ENCODE measurements at regions not wholly inside any gene's neighbourhood (a gene's known extent, or its start where the extent isn't known, plus 50 kb on each side); places are given as distances from the start of the nearest gene placed in this dataset.

DNA sequence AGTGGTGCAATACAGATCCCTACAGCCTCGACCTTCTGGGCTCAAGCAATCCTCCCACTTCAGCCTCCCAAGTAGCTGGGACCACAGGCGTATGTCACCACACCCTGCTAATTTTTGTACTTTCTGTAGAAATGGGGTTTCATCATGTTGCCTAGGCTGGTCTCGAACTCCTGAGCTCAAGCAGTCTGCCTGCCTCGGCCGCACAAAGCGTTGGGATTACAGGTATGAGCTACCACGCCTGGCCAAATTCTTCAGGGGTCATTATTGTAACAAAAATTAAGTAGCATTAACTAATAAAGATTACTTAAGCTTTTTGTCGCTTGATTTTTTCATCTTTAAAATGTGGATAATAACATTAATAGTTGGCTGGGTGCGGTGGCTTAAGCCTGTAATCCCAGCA, 195.3 kb upstream of the IER5L start:
- intact Hi-C loops (cut with DNase I) = no loop called here
- Histone ChIP-seq H3K4me1 (ENCODE audit: control insufficient read depth, insufficient read depth, low read length) (no peaks in the 10 kb centered on the region), H3K27me3 (ENCODE audit: control insufficient read depth, insufficient read depth) (no peaks in the 10 kb centered on the region), H3K9me3 (ENCODE audit: control insufficient read depth, low read length) (no peaks in the 10 kb centered on the region), H3K4me3 (ENCODE audit: low read length) (no peak overlapping the region), H3K27ac (ENCODE audit: low read length) (no peak overlapping the region)
- ATAC-seq (no peak), DNase-seq (no peak)
- WGBS = 96% methylated on average over 9 of the region's 9 CpGs

DNA sequence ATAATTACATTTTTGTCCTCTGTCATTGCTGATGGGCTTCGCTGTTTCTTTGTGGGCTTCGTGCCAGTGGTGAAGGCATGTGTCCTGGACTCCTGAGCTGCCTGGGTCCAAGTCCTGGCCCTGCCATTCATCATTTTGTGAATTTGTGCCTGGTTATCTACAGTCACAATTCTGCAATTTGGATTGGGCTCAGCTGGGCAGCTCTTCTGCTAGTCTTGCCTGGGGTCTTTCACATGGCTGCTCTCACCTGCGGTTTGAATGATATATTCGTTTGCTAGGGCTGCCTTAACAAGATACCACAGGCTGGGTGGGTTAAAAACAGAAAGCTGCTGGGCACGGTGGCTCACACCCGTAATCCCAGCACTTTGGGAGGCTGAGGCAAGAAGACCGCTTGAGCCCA, 192.7 kb upstream of the IER5L start:
- WGBS = 93% methylated on average over 7 of the region's 7 CpGs
- ATAC-seq = no peak

DNA sequence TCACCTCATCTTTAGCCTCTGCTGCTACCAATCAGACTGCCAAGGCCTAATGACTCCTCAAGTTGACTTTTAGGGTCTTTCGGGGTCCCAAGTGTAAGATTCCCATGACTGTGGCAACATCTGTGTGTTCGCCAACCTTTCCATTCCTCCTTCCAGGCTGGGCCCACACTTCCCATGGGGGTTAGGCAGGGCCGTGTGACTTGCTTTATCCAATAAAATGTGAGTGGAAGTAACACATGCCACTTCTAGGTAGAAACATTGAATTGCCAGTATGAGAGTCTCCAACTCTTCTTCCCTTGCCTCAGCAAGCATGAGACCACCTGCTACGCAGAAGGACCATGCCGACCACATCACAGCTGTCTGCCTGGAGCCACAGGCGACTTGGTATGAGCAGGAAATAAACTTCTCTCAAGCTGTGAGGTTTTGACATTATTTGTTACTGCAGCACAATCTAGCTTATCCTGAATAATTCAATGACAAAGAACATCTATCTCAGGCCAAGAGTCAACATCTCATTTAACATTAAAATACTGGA, 190.4 kb upstream of the IER5L start:
- H3K27ac ChIP-seq (ENCODE audit: low read length) = no peak overlapping the region
- 94% methylated on average over 6 of the region's 6 CpGs for WGBS
- intact Hi-C loops (cut with DNase I) = no loop called here
- ATAC-seq (no peak), DNase-seq (no peak)
- H3K27me3 ChIP-seq (ENCODE audit: control insufficient read depth, insufficient read depth) = no peaks in the 10 kb centered on the region
- no peaks in the 10 kb centered on the region for H3K4me1 ChIP-seq (ENCODE audit: control insufficient read depth, insufficient read depth, low read length)
- H3K4me3 ChIP-seq (ENCODE audit: low read length) = no peak overlapping the region
- no peaks in the 10 kb centered on the region for H3K9me3 ChIP-seq (ENCODE audit: control insufficient read depth, low read length)

More for the DNA sequence above, 192.7 kb upstream of the IER5L start:
- no peak for DNase-seq
- Histone ChIP-seq H3K9me3 (ENCODE audit: control insufficient read depth, low read length) (no peaks in the 10 kb centered on the region), H3K4me1 (ENCODE audit: control insufficient read depth, insufficient read depth, low read length) (no peaks in the 10 kb centered on the region), H3K27ac (ENCODE audit: low read length) (no peak overlapping the region), H3K4me3 (ENCODE audit: low read length) (no peak overlapping the region), H3K27me3 (ENCODE audit: control insufficient read depth, insufficient read depth) (no peaks in the 10 kb centered on the region)
- intact Hi-C loops (cut with DNase I) = no loop called here

DNA sequence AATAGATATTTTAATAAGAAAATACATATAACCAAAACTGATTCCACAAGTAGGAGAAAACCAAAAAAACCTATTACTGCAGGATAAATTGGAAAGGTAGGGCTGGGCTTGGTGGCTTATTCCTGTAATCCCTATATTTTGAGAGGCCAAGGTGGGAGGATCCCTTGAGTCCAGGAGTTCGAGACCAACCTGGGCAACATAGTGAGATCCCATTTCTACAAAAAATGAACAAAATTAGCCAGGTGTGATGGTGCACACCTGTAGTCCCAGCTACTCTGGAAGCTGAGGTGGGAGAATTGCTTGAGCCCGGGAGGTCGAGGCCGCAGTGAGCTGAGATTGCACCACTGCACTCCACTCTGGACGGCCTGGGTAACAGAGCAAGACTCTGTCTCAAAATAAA, 189.2 kb upstream of the IER5L start:
- H3K4me3 ChIP-seq (ENCODE audit: low read length) = no peak overlapping the region
- intact Hi-C loops (cut with DNase I) = no loop called here
- 93% methylated on average over 5 of the region's 5 CpGs for WGBS
- H3K27ac ChIP-seq (ENCODE audit: low read length) = no peak overlapping the region
- H3K4me1 ChIP-seq (ENCODE audit: control insufficient read depth, insufficient read depth, low read length) = no peaks in the 10 kb centered on the region
- H3K9me3 ChIP-seq (ENCODE audit: control insufficient read depth, low read length) = no peaks in the 10 kb centered on the region
- DNase-seq = no peak
- H3K27me3 ChIP-seq (ENCODE audit: control insufficient read depth, insufficient read depth) = no peaks in the 10 kb centered on the region
- ATAC-seq = no peak

DNA sequence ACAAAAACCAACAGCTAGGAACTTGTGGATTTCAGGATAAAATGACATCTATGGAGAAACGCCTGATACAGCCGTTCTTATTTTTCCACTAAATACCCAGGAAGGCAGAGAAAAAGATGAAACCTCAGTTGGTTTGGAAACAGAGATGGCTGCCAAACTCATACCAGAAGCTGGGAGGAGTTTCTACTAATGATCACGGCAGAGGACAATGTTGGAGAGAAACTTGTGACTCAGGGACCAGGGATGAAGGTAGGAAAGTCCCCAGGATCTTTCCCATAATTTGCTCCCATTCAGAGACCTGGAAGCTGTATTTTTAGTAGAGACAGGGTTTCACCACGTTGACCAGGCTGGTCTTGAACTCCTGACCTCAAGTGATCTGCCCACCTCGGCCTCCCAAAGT, 187.1 kb upstream of the IER5L start:
- Histone ChIP-seq H3K27me3 (ENCODE audit: control insufficient read depth, insufficient read depth) (no peaks in the 10 kb centered on the region), H3K9me3 (ENCODE audit: control insufficient read depth, low read length) (no peaks in the 10 kb centered on the region), H3K4me3 (ENCODE audit: low read length) (no peak overlapping the region), H3K27ac (ENCODE audit: low read length) (no peak overlapping the region), H3K4me1 (ENCODE audit: control insufficient read depth, insufficient read depth, low read length) (no peaks in the 10 kb centered on the region)
- DNase-seq (no peak), ATAC-seq (no peak)
- intact Hi-C loops (cut with DNase I) = no loop called here
- 65% methylated on average over 5 of the region's 5 CpGs for WGBS

DNA sequence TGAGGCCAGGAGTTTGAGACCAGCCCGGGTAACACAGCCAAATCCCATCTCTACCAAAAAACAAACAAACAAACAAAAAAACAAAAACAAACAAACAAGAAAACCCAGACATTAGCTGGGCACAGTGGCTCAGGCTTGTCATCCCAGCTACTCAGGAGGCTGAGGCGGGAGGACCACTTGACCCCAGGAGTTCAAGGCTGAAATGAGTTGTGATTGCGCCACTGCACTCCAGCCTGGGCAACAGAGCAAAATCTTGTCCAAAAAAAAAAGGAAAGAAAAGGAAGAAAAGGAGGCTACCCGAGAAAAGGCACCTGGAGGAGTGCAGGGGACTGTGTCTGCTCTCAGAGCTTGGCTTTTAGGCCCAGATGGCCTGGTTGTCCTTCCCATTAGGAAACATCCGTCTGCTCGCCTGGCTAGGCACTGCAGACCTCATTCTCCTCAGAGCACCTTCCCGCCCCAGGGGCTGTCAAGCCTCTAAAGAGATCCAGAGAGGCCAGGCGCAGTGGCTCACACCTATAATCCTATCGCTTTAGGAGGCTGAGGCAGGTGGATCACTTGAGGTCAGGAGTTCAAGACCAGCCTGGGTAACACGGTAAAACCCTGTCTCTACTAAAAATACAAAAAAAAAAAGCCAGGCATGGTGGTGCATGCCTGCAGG, 185.3 kb upstream of the IER5L start:
- Histone ChIP-seq H3K4me1 (ENCODE audit: control insufficient read depth, insufficient read depth, low read length) (no peaks in the 10 kb centered on the region), H3K27me3 (ENCODE audit: control insufficient read depth, insufficient read depth) (no peaks in the 10 kb centered on the region), H3K27ac (ENCODE audit: low read length) (no peak overlapping the region), H3K4me3 (ENCODE audit: low read length) (no peak overlapping the region), H3K9me3 (ENCODE audit: control insufficient read depth, low read length) (no peaks in the 10 kb centered on the region)
- DNase-seq (no peak), ATAC-seq (no peak)
- WGBS = 95% methylated on average over 10 of the region's 10 CpGs
- intact Hi-C loops (cut with DNase I) = no loop called here

DNA sequence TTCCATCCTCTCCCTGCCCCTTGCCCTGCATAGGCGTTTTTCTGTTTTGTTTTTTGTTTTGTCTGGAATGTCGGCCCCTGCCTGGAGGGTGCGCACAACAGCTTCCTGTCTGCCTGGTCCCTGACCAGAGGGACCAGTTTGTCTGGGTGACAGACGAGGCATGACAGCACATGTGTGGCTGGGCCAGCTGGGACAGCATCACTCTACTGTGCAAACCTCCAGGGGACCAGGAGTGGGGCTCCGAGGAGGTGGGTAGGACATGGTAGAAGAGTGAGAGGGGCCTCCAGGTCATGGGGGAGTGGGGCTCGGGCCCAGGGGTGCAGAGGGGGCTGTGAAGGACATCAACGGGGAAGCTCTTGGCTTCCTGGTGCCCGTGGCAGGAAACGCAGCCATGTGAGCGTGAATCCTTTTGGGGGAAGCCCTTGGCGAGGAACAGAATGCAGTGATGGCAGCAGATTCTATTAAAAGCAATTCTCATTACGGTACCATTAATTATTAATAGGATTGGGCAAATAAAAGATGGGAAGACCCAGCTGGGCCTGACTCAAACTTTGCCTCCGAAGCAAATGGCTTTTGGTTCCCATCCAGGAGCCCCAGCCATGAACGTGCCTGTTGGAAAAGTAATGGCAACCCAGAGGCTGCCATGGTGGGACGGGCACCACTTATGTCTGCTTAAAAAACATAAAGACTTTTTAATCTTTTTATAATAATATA, 184.4 kb upstream of the IER5L start:
- ATAC-seq (no peak), DNase-seq (no peak)
- H3K4me3 ChIP-seq (ENCODE audit: low read length) = no peak overlapping the region
- no peaks in the 10 kb centered on the region for H3K27me3 ChIP-seq (ENCODE audit: control insufficient read depth, insufficient read depth)
- H3K4me1 ChIP-seq (ENCODE audit: control insufficient read depth, insufficient read depth, low read length) = no peaks in the 10 kb centered on the region
- no peaks in the 10 kb centered on the region for H3K9me3 ChIP-seq (ENCODE audit: control insufficient read depth, low read length)
- WGBS = 68% methylated on average over 15 of the region's 15 CpGs
- intact Hi-C loops (cut with DNase I) = no loop called here
- no peak overlapping the region for H3K27ac ChIP-seq (ENCODE audit: low read length)

DNA sequence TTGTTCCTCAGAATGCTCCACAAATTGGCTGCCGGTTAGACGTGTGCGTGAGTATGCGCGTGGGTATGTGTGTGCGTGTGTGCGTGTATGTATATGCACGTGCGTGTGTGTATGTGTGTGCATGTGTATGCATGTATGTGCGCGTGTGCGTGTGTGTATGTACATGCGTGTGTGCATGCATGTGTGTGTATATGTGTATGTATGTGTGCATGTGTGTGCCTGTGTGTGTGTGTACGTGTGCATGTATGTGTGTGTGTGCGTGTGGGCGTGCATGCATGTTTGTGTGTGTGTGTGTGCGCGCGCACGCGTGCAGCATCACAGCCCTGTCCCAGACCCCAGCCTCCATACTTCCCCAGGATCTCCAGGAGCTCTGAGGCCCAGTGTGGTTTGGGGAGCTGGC, 183.1 kb upstream of the IER5L start:
- peak in 1 of 2 donors; percentile 17 for ATAC-seq
- Histone ChIP-seq H3K4me1 (ENCODE audit: control insufficient read depth, insufficient read depth, low read length) (no peaks in the 10 kb centered on the region), H3K27ac (ENCODE audit: low read length) (no peak overlapping the region), H3K9me3 (ENCODE audit: control insufficient read depth, low read length) (no peaks in the 10 kb centered on the region), H3K27me3 (ENCODE audit: control insufficient read depth, insufficient read depth) (no peaks in the 10 kb centered on the region), H3K4me3 (ENCODE audit: low read length) (no peak overlapping the region)
- 95% methylated on average over 21 of the region's 21 CpGs for WGBS
- intact Hi-C loops (cut with DNase I) = no loop called here
- no peak for DNase-seq

DNA sequence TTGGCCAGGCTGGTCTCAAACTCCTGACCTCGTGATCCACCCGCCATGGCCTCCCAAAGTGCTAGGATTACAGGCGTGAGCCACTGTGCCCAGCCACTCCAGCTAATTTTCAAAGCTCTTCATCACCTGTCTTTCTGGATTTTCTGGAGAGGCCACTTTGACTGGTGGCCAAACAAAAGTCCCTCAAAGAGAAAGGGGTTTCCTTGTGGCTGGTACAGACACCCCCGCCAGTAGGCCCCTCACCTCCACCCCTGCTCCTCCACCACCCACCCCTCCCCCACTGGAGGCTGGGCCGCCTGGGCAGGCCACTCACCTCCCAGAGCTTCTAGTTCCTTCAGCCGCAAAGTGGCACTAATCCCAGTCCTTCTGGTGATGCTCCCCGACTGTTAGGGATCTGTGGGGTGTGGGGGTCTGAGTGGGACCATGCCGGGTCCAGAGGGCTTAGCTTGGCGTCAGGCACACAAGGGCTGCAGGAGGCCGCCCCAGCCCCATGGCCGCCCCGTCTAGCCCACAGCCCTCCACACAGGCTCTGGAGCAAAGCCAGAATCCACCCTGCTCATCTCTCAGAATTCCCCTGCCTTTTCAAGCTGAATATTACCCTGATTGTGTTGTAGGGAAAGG, 182.0 kb upstream of the IER5L start:
- Histone ChIP-seq H3K27me3 (ENCODE audit: control insufficient read depth, insufficient read depth) (no peaks in the 10 kb centered on the region), H3K27ac (ENCODE audit: low read length) (no peak overlapping the region), H3K4me3 (ENCODE audit: low read length) (no peak overlapping the region), H3K4me1 (ENCODE audit: control insufficient read depth, insufficient read depth, low read length) (no peaks in the 10 kb centered on the region), H3K9me3 (ENCODE audit: control insufficient read depth, low read length) (no peaks in the 10 kb centered on the region)
- 68% methylated on average over 12 of the region's 12 CpGs for WGBS
- no peak for DNase-seq
- intact Hi-C loops (cut with DNase I) = loop anchor here in 1 of 4 donors (10.0 kb wide), 1 partner anchor 245 kb away; no protein-coding TSS in a partner anchor
- no peak for ATAC-seq

DNA sequence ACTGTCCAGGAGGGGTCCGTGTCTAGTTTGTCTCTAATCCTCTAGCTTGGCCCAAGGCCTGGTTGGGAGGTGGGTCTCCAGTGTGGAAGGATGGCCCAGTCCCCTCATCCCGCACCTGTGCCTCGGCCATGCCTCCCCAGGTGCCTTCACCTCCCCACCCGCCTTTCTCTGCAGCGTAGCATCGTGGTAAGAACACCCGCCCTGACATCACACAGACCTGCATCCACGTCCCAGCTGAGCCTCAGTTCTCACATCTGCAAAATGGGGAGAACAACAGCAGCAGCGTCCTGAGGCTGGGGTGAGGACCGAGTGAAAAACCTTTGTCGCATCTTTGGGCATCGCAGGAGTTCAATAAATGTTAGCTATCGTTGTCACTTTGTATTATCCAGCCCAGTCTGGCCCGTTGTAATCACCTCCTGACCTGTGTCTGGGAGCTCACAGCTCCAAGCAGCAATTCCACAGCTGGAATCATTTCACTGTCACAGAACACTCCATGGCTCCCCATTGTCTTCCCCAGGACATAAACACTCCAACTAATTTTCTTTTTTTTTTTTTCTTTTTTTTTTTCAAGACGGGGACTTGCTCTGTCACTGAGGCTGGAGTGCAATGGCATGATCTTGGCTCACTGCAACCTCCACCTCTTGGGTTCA, 181.2 kb upstream of the IER5L start:
- no peak for ATAC-seq

More for the DNA sequence above, 181.2 kb upstream of the IER5L start:
- Histone ChIP-seq H3K4me1 (ENCODE audit: control insufficient read depth, insufficient read depth, low read length) (no peaks in the 10 kb centered on the region), H3K27me3 (ENCODE audit: control insufficient read depth, insufficient read depth) (no peaks in the 10 kb centered on the region), H3K27ac (ENCODE audit: low read length) (no peak overlapping the region), H3K4me3 (ENCODE audit: low read length) (no peak overlapping the region), H3K9me3 (ENCODE audit: control insufficient read depth, low read length) (no peaks in the 10 kb centered on the region)
- 89% methylated on average over 15 of the region's 15 CpGs for whole genome bisulfite sequencing
- no peak for DNase-seq
- intact Hi-C loops (cut with DNase I) = loop anchor here in 1 of 4 donors (10.0 kb wide), 1 partner anchor 246 kb away; no protein-coding TSS in a partner anchor

All from right cardiac atrium (tissue), 5 donors.